Glutamatergic neuron (in vitro differentiated cells): ENCODE measurements at regions not wholly inside any gene's neighbourhood (a gene's known extent, or its start where the extent isn't known, plus 50 kb on each side); places are given as distances from the start of the nearest gene placed in this dataset.

Experiments used
- DNase-seq: peaks from one replicate; pipeline ENCODE4 v3.0.0; 2022
- H3K27ac Mint-ChIP-seq: one replicate; pipeline ENCODE4 v1.8.0; 2020; ENCODE audit warnings: mild to moderate bottlenecking, mixed read lengths, inconsistent platforms; ENCODE audit not compliant: unreplicated experiment
- H3K27me3 Mint-ChIP-seq: one replicate; pipeline ENCODE4 v1.8.0; 2020; ENCODE audit warnings: mild to moderate bottlenecking, moderate library complexity, mixed read lengths, inconsistent platforms; ENCODE audit not compliant: unreplicated experiment
- H3K36me3 Mint-ChIP-seq: one replicate; pipeline ENCODE4 v1.8.0; 2020; ENCODE audit warnings: mild to moderate bottlenecking, mixed read lengths, inconsistent platforms; ENCODE audit not compliant: unreplicated experiment
- H3K4me1 Mint-ChIP-seq: one replicate; pipeline ENCODE4 v1.8.0; 2020; ENCODE audit warnings: mild to moderate bottlenecking, low read depth, mixed read lengths, inconsistent platforms; ENCODE audit not compliant: unreplicated experiment
- H3K4me3 Mint-ChIP-seq: one replicate; pipeline ENCODE4 v1.8.0; 2020; ENCODE audit warnings: mild to moderate bottlenecking, mixed read lengths, inconsistent platforms; ENCODE audit not compliant: unreplicated experiment
- H3K9me3 Mint-ChIP-seq: one replicate; pipeline ENCODE4 v1.8.0; 2020; ENCODE audit warnings: mild to moderate bottlenecking, moderate library complexity, mixed read lengths, inconsistent platforms; ENCODE audit not compliant: unreplicated experiment
- CTCF ChIP-seq: fragments of 200-600 bp; sonication (generic); IDR thresholded peaks from one replicate; pipeline ENCODE4 v1.5.0; 2021; ENCODE audit not compliant: partially characterized antibody, unreplicated experiment

DNA sequence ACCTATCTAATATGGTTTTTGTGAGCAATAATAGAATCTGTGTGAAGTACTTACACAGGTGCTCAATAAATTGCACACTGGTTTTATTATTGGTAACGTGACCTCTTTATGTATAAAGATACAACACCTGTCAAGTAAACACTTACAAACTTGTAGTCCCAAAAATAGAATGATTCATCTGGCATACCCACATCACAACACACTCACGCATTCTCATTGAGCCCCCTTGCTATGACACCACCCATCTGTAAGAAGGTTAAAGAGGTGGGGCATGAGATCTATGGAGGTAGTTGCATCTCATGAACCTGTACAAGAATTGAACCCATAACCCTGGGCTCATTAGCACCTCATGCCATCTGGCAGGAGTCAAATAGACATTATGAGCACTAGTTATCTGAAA lies 134.9 kb upstream of the THBS1 start:
- no peak for DNase-seq
- Mint-ChIP-seq H3K27me3 (peaks cover 2% of the 10 kb centered on the region), H3K4me1 (peaks cover 28% of the 10 kb centered on the region), H3K9me3 (no peaks in the 10 kb centered on the region), H3K4me3 (no peak overlapping the region), H3K27ac (peak overlapping the region; percentile 94), H3K36me3 (no peaks in the 10 kb centered on the region)
- TF ChIP-seq CTCF, result no peak

DNA sequence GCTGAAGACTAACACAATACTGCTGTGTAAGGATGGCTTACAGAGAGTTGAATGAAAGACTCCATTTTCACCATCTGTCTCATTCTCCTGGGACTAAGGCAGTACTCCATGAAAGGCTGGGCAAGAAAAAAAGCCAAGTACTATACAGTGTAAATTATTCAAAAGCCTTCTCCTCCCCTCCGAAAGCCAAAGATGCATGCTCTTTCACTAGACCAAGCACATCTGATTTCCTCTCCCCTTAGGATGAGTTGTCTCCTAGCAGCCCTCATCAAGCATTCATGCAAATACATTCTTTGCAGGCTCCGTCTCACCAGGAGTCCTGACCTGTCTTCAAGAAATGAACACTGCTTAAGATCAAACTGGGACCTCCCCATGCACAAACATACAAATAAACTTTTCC lies 133.5 kb upstream of the THBS1 start:
- H3K9me3 Mint-ChIP-seq, result no peaks in the 10 kb centered on the region
- peaks cover 28% of the 10 kb centered on the region for H3K4me1 Mint-ChIP-seq
- peak overlapping the region; percentile 94 for H3K27ac Mint-ChIP-seq
- no peak for DNase-seq
- H3K4me3 Mint-ChIP-seq, result peak overlapping the region; percentile 39
- H3K27me3 Mint-ChIP-seq, result peaks cover 2% of the 10 kb centered on the region
- no peaks in the 10 kb centered on the region for H3K36me3 Mint-ChIP-seq
- no peak for TF ChIP-seq CTCF

GRCh38 chr15:39447881-39448280 lies 133.0 kb upstream of the THBS1 start:
- H3K27ac Mint-ChIP-seq, result peak overlapping the region; percentile 19
- no peaks in the 10 kb centered on the region for H3K9me3 Mint-ChIP-seq
- peaks cover 28% of the 10 kb centered on the region for H3K4me1 Mint-ChIP-seq
- no peak for TF ChIP-seq CTCF
- no peak for DNase-seq
- H3K27me3 Mint-ChIP-seq, result peaks cover 2% of the 10 kb centered on the region
- peak overlapping the region; percentile 46 for H3K4me3 Mint-ChIP-seq
- H3K36me3 Mint-ChIP-seq, result no peaks in the 10 kb centered on the region

GRCh38 chr15:39448409-39448808 lies 132.5 kb upstream of the THBS1 start:
- Mint-ChIP-seq H3K27me3 (peaks cover 2% of the 10 kb centered on the region), H3K9me3 (no peaks in the 10 kb centered on the region), H3K36me3 (no peaks in the 10 kb centered on the region), H3K27ac (no peak overlapping the region), H3K4me1 (peaks cover 28% of the 10 kb centered on the region), H3K4me3 (no peak overlapping the region)
- DNase-seq, result no peak
- no peak for TF ChIP-seq CTCF

DNA sequence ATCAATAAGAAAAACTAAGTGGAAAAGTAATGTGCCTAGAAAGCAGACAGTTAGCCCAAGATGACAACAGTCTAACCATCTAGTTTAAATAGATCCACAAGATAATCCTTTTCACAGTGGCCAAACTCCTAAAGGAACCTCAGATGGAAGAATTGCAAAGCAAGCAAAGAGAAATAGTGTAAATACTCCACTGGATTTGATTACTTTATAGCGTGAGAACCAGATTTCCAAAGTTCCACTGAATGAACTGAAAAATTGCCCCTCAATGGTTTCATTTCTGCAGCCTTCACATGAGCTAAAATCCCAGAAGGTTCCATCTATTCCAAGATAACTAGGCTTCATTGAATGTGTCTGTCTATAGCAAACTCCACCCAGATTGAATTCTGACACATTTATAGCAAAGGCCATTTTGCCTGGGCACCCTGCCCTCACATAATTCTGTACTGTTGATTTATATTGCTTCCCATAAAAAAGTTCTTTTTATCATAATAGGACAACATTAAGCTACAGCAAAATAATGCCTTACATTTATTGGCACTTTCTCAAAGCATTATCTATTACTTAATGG lies 129.7 kb upstream of the THBS1 start:
- Mint-ChIP-seq H3K36me3 (no peaks in the 10 kb centered on the region), H3K4me3 (no peak overlapping the region), H3K27me3 (peaks cover 2% of the 10 kb centered on the region), H3K9me3 (peaks cover 2% of the 10 kb centered on the region), H3K27ac (no peak overlapping the region), H3K4me1 (peaks cover 27% of the 10 kb centered on the region)
- no peak for TF ChIP-seq CTCF
- DNase-seq, result no peak
